Erythroblast (primary cell): ENCODE measurements at regions not wholly inside any gene's neighbourhood (a gene's known extent, or its start where the extent isn't known, plus 50 kb on each side); places are given as distances from the start of the nearest gene placed in this dataset.

Source experiments
- GATA1 ChIP-seq: IDR thresholded peaks from 2 replicates; pipeline ENCODE4 v1.6.1; 2011; ENCODE audit warnings: low read depth, mild to moderate bottlenecking, control low read depth, low read length, moderate library complexity
- POLR2A ChIP-seq: IDR thresholded peaks from 2 replicates; pipeline ENCODE4 v1.6.1; 2011; ENCODE audit warnings: mild to moderate bottlenecking, low read length

DNA sequence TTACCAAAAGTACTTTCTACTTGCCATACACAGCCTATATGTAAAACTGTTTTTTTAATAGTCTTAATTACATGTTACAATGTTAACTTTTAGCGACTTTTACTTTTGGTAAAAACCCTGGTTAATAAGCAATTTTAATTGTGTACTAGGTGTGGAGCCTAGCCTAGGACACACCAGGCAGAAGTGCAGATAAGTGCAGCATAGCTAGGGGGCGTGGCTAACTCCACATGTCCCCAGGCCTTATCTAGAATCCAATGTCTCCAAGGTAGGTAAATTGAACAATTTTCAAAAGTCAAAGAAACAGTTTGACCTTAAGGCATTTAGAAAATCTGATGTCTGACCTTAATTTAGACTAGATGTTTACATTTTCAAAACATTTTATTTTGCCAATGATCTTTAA lies 858.7 kb downstream of the CCSER2 start:
- TF ChIP-seq POLR2A (no peak), GATA1 (no peak)
